Stimulated activated CD4-positive, alpha-beta T cell treated with anti-CD3 and anti-CD28 coated beads, Interleukin-4, amount 100 ng/mL, for 1 hour (primary cell): ENCODE measurements at regions not wholly inside any gene's neighbourhood (a gene's known extent, or its start where the extent isn't known, plus 50 kb on each side); places are given as distances from the start of the nearest gene placed in this dataset.
A peak's percentile ranks its signal among the peaks of the same experiment; 100 is the strongest.
"Not testable (repeated sequence)": the region's sequence is repeated elsewhere in the genome, so short reads cannot be mapped to it uniquely, and the experiment has no call there.

Experiments used
- DNase-seq: peaks from one replicate; pipeline ENCODE4 v3.0.0-alpha.2; 2020

GRCh38 chr21:23939369-23940065, 1667.8 kb downstream of the MRPL39 start:
- no peak for DNase-seq

- no peak for DNase-seq
These were observed 1670.3 kb downstream of the MRPL39 start for GRCh38 chr21:23936991-23937390.

- no peak for DNase-seq
These were observed 1671.1 kb downstream of the MRPL39 start for GRCh38 chr21:23936224-23936623.

- no peak for DNase-seq
These were observed 1676.7 kb downstream of the MRPL39 start for GRCh38 chr21:23930565-23930964.

- not testable (repeated sequence) for DNase-seq
These were observed 1680.9 kb downstream of the MRPL39 start for GRCh38 chr21:23926430-23926829.

- DNase-seq, result no peak
These were observed 1685.4 kb downstream of the MRPL39 start for GRCh38 chr21:23921670-23922418.

GRCh38 chr21:23900727-23901126, 1706.6 kb downstream of the MRPL39 start:
- DNase-seq, result no peak

- no peak for DNase-seq
These were observed 1707.7 kb downstream of the MRPL39 start for GRCh38 chr21:23899561-23899960.

GRCh38 chr21:23890652-23891051, 1716.6 kb downstream of the MRPL39 start:
- no peak for DNase-seq

- peak; percentile 21 for DNase-seq
These were observed 1719.5 kb downstream of the MRPL39 start for GRCh38 chr21:23887725-23888306.

- DNase-seq, result no peak
These were observed 1720.2 kb downstream of the MRPL39 start for GRCh38 chr21:23886828-23887724.

GRCh38 chr21:23881783-23882182, 1725.5 kb downstream of the MRPL39 start:
- no peak for DNase-seq

- DNase-seq, result no peak
These were observed 1730.2 kb downstream of the MRPL39 start for GRCh38 chr21:23876925-23877558.

GRCh38 chr21:23874271-23874670, 1733.0 kb downstream of the MRPL39 start:
- no peak for DNase-seq

GRCh38 chr21:23861911-23862504, 1745.3 kb downstream of the MRPL39 start:
- DNase-seq, result no peak

GRCh38 chr21:23858878-23859277, 1748.4 kb downstream of the MRPL39 start:
- DNase-seq, result no peak

- DNase-seq, result no peak
These were observed 1753.4 kb downstream of the MRPL39 start for GRCh38 chr21:23853796-23854379.

- no peak for DNase-seq
These were observed 1769.7 kb downstream of the MRPL39 start for GRCh38 chr21:23837564-23837963.

GRCh38 chr21:23822760-23823159, 1784.5 kb downstream of the MRPL39 start:
- DNase-seq, result no peak

- DNase-seq, result no peak
These were observed 1789.9 kb downstream of the MRPL39 start for GRCh38 chr21:23817337-23817736.

- no peak for DNase-seq
These were observed 1794.8 kb downstream of the MRPL39 start for GRCh38 chr21:23812485-23812884.

- DNase-seq, result no peak
These were observed 1795.5 kb downstream of the MRPL39 start for GRCh38 chr21:23811805-23812204.
